ENCODE measurements at regions not wholly inside any gene's neighbourhood (a gene's known extent, or its start where the extent isn't known, plus 50 kb on each side); places are given as distances from the start of the nearest gene placed in this dataset.

- DNase-seq, result no peak
Observed at GRCh38 chr21:28826569-28826968, 166.1 kb downstream of the LTN1 start.

- DNase-seq, result no peak
Observed at GRCh38 chr21:28826021-28826420, 166.7 kb downstream of the LTN1 start.

GRCh38 chr21:28823429-28823828 is 169.2 kb downstream of the LTN1 start:
- no peak for DNase-seq

- DNase-seq, result peak; percentile 53
Observed at GRCh38 chr21:28822486-28823335, 170.0 kb downstream of the LTN1 start.

- DNase-seq, result no peak
Observed at GRCh38 chr21:28822123-28822399, 170.6 kb downstream of the LTN1 start.

GRCh38 chr21:28821276-28822122 is 171.2 kb downstream of the LTN1 start:
- peak; percentile 42 for DNase-seq

- peak; percentile 83 for DNase-seq
Observed at GRCh38 chr21:28818663-28819278, 173.9 kb downstream of the LTN1 start.

GRCh38 chr21:28817871-28818270 is 174.8 kb downstream of the LTN1 start:
- no peak for DNase-seq

GRCh38 chr21:28811860-28812259 is 180.8 kb downstream of the LTN1 start:
- no peak for DNase-seq

GRCh38 chr21:28810826-28811524 is 181.7 kb downstream of the LTN1 start:
- no peak for DNase-seq

GRCh38 chr21:28805885-28806284 is 186.8 kb downstream of the LTN1 start:
- DNase-seq, result peak; percentile 97

GRCh38 chr21:28804089-28804670 is 188.5 kb downstream of the LTN1 start:
- DNase-seq, result no peak

- peak; percentile 21 for DNase-seq
Observed at GRCh38 chr21:28801906-28802305, 190.8 kb downstream of the LTN1 start.

- DNase-seq, result no peak
Observed at GRCh38 chr21:28799926-28800325, 192.8 kb downstream of the LTN1 start.

GRCh38 chr21:28798798-28799197 is 193.9 kb downstream of the LTN1 start:
- DNase-seq, result peak; percentile 65

GRCh38 chr21:28795251-28795650 is 197.4 kb downstream of the LTN1 start:
- no peak for DNase-seq

GRCh38 chr21:28794371-28794851 is 198.3 kb downstream of the LTN1 start:
- no peak for DNase-seq

- DNase-seq, result peak; percentile 62
Observed at GRCh38 chr21:28793043-28793442, 199.6 kb downstream of the LTN1 start.

GRCh38 chr21:28791595-28792282 is 200.9 kb downstream of the LTN1 start:
- no peak for DNase-seq

- no peak for DNase-seq
Observed at GRCh38 chr21:28790335-28790734, 202.3 kb downstream of the LTN1 start.

- DNase-seq, result no peak
Observed at GRCh38 chr21:28789523-28789922, 203.2 kb downstream of the LTN1 start.

- DNase-seq, result no peak
Observed at GRCh38 chr21:28788030-28788429, 204.6 kb downstream of the LTN1 start.

Data from fibroblast of skin of right quadriceps (primary cell).